Mesendoderm (in vitro differentiated cells): ENCODE measurements at regions not wholly inside any gene's neighbourhood (a gene's known extent, or its start where the extent isn't known, plus 50 kb on each side); places are given as distances from the start of the nearest gene placed in this dataset.

Experiments used
- DNase-seq: peaks from one replicate; pipeline ENCODE4 v3.0.0; 2013
- H2AK5ac ChIP-seq: 2 replicates; pipeline ENCODE4 v1.6.1; 2013; ENCODE audit warnings: low read length, inconsistent platforms
- H2BK120ac ChIP-seq: 2 replicates; pipeline ENCODE4 v1.6.1; 2013; ENCODE audit warnings: low read depth, mild to moderate bottlenecking, low read length, moderate library complexity, mixed read lengths
- H2BK15ac ChIP-seq: replicated peaks from 2 replicates; pipeline ENCODE4 v1.6.1; 2013; ENCODE audit warnings: low read depth, mild to moderate bottlenecking, moderate library complexity
- H2BK5ac ChIP-seq: 2 replicates; pipeline ENCODE4 v1.6.1; 2013; ENCODE audit warnings: low read length, inconsistent platforms
- H3K18ac ChIP-seq: 2 replicates; pipeline ENCODE4 v1.6.1; 2013; ENCODE audit warnings: mild to moderate bottlenecking, low read length, mixed read lengths
- H3K23ac ChIP-seq: one replicate; pipeline ENCODE4 v1.6.1; 2013; ENCODE audit warnings: low read length
- H3K27ac ChIP-seq: 2 replicates; pipeline ENCODE4 v1.5.1; 2013; ENCODE audit warnings: low read depth, mild to moderate bottlenecking, inconsistent platforms, low read length, moderate library complexity
- H3K27me3 ChIP-seq: 2 replicates; pipeline ENCODE4 v1.6.1; 2013; ENCODE audit warnings: low read length, control low read depth, mild to moderate bottlenecking, inconsistent platforms; ENCODE audit not compliant: insufficient read depth, poor library complexity
- H3K36me3 ChIP-seq: 2 replicates; pipeline ENCODE4 v1.6.1; 2013; ENCODE audit warnings: low read length, inconsistent platforms; ENCODE audit not compliant: control insufficient read depth, insufficient read depth
- H3K4ac ChIP-seq: one replicate; pipeline ENCODE4 v1.6.1; 2013; ENCODE audit warnings: low read depth, mild to moderate bottlenecking, low read length, moderate library complexity
- H3K4me1 ChIP-seq: 2 replicates; pipeline ENCODE4 v1.6.1; 2013; ENCODE audit warnings: low read depth, low read length, inconsistent platforms; ENCODE audit not compliant: control insufficient read depth
- H3K4me2 ChIP-seq: 2 replicates; pipeline ENCODE4 v1.6.1; 2013; ENCODE audit warnings: low read length
- H3K4me3 ChIP-seq: 2 replicates; pipeline ENCODE4 v1.5.1; 2013; ENCODE audit warnings: mild to moderate bottlenecking, low read length
- H3K56ac ChIP-seq: one replicate; pipeline ENCODE4 v1.6.1; 2013; ENCODE audit warnings: low read length
- H3K79me1 ChIP-seq: 2 replicates; pipeline ENCODE4 v1.6.1; 2013; ENCODE audit warnings: low read length, inconsistent platforms
- H3K79me2 ChIP-seq: 2 replicates; pipeline ENCODE4 v1.6.1; 2013; ENCODE audit warnings: mild to moderate bottlenecking, low read length; ENCODE audit not compliant: control insufficient read depth, insufficient read depth
- H3K9ac ChIP-seq: 2 replicates; pipeline ENCODE4 v1.6.1; 2013; ENCODE audit warnings: low read length, inconsistent platforms
- H4K5ac ChIP-seq: one replicate; pipeline ENCODE4 v1.6.1; 2013; ENCODE audit warnings: low read length
- H4K8ac ChIP-seq: one replicate; pipeline ENCODE4 v1.6.1; 2013; ENCODE audit warnings: low read depth, mild to moderate bottlenecking, control low read depth, low read length, moderate library complexity
- WGBS: extraction: QIAGEN DNeasy Blood & Tissue Kit; methylation state at CpG from one replicate; pipeline ENCODE4 v1.1.7; 2013; ENCODE audit warnings: low lambda C conversion rate, missing lambda C conversion rate; ENCODE audit not compliant: insufficient coverage; ENCODE audit errors: extremely low coverage; 5-methylcytosine and 5-hydroxymethylcytosine counted together

DNA sequence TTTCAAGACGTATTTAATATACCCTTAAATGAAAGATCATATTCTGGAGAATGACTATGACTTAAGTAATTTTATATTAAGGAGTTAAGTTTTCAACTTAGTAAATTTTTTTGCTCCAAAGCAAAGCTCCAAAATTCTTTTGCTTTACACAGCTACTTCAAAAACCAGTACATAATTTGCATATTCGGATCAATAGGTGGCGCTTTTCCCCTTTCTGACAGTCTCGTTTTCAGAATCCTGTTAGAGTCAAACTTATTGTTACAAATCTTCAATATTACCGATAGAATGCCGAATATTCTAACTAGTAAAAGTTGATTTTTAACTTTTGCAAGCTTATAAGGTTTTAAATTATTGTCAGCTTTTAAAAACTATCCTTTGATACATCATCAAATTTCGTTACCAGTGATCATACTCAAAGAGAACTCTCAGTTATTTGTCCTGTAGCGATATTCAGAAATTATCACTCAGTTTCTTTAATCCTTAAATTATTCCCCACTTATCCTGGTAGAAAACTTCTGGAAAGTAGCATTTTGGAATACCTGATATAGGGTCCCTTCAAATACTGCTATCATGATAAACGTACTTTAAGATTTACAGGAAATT, 852.7 kb upstream of the KLHL1 start:
- H3K23ac ChIP-seq, result no peak overlapping the region
- H3K79me2 ChIP-seq, result no peaks in the 10 kb centered on the region
- H3K4me2 ChIP-seq, result no peak overlapping the region
- H3K4me3 ChIP-seq, result no peak overlapping the region
- H3K79me1 ChIP-seq, result no peaks in the 10 kb centered on the region
- H2BK5ac ChIP-seq, result no peak overlapping the region
- no peaks in the 10 kb centered on the region for H3K4me1 ChIP-seq
- DNase-seq, result peak; percentile 27
- H3K27me3 ChIP-seq, result no peaks in the 10 kb centered on the region
- H2AK5ac ChIP-seq, result no peak overlapping the region
- no peak overlapping the region for H3K27ac ChIP-seq
- no peak overlapping the region for H4K5ac ChIP-seq
- H3K4ac ChIP-seq, result no peak overlapping the region
- H4K8ac ChIP-seq, result no peak overlapping the region
- no peak overlapping the region for H2BK15ac ChIP-seq
- no peak overlapping the region for H3K9ac ChIP-seq
- H3K56ac ChIP-seq, result no peak overlapping the region
- WGBS, result no CpG with 5 or more reads among the region's 9 CpGs
- H3K36me3 ChIP-seq, result no peaks in the 10 kb centered on the region
- no peak overlapping the region for H3K18ac ChIP-seq
- no peak overlapping the region for H2BK120ac ChIP-seq

DNA sequence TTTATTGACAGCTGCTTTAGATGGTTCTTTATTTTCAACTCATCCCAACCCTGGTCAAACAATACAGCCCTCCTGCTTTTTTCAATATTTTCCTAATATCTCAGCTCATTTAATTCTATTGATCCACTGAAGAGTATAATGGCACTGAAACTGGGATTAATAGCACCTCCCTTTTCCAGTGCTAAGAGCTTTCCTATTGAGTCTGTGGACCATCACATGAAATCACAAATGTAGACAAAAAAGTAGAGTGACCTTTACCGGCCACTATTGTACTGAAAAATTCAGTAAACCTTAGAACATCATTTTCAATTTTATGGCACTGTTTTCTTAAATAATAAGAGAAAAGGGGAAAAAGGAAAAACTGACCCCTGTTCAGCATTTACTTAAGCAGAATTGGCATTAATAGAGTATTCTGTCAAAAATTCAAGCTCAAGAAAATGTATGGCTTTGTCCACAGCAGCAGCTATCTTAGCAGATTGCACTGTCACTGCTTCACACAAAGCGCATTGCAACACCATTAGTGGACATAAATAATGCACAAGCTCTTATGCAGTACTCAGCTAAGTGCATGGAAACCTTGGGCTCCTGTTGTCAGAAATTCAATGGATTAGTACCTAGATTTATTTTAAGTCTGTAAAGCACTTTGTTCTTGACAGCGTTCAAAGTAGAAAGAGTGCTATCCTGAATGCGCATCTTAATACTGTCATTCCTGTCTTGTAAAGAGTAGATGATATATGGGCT, 851.0 kb upstream of the KLHL1 start:
- H3K27ac ChIP-seq, result no peak overlapping the region
- H2BK5ac ChIP-seq, result no peak overlapping the region
- no peaks in the 10 kb centered on the region for H3K79me2 ChIP-seq

DNA sequence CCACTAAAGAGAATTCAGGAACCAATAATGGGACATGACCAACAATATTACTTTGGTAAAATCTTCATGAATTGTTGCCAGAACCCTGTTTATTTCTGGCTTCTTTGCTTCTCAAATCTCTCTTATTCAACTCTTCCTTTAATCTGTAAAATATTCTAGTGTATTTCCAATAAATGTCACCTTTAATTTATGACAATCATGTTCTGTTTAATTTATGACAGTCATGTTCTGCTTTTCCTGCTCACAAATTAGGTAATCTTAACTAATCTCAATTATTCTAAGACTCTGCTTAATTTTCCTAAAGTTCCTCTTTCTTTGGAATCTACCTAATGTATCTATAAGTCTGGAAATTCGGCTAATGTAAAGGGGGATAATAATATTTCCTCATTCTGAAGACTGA, 847.6 kb upstream of the KLHL1 start:
- Histone ChIP-seq H3K56ac (no peak overlapping the region), H2BK5ac (no peak overlapping the region), H2BK120ac (no peak overlapping the region), H3K23ac (no peak overlapping the region), H3K4me1 (no peaks in the 10 kb centered on the region), H3K9ac (no peak overlapping the region), H3K27me3 (no peaks in the 10 kb centered on the region), H4K8ac (no peak overlapping the region), H3K79me1 (no peaks in the 10 kb centered on the region), H3K36me3 (no peaks in the 10 kb centered on the region), H2AK5ac (no peak overlapping the region), H2BK15ac (no peak overlapping the region), H3K4me3 (no peak overlapping the region), H4K5ac (no peak overlapping the region), H3K27ac (no peak overlapping the region), H3K79me2 (no peaks in the 10 kb centered on the region), H3K18ac (no peak overlapping the region), H3K4ac (no peak overlapping the region), H3K4me2 (no peak overlapping the region)
- WGBS, result no CpG with 5 or more reads among the region's 1 CpG
- DNase-seq, result no peak

More for the DNA sequence above, 851.0 kb upstream of the KLHL1 start:
- Histone ChIP-seq H3K27me3 (no peaks in the 10 kb centered on the region), H3K4me3 (no peak overlapping the region), H3K79me1 (no peaks in the 10 kb centered on the region), H2BK15ac (no peak overlapping the region), H3K4ac (no peak overlapping the region), H3K9ac (no peak overlapping the region), H3K4me1 (no peaks in the 10 kb centered on the region), H4K5ac (no peak overlapping the region), H2BK120ac (no peak overlapping the region), H3K36me3 (no peaks in the 10 kb centered on the region), H3K4me2 (no peak overlapping the region), H4K8ac (no peak overlapping the region), H2AK5ac (no peak overlapping the region), H3K18ac (no peak overlapping the region), H3K23ac (no peak overlapping the region), H3K56ac (no peak overlapping the region)
- DNase-seq, result no peak
- WGBS, result no CpG with 5 or more reads among the region's 4 CpGs

DNA sequence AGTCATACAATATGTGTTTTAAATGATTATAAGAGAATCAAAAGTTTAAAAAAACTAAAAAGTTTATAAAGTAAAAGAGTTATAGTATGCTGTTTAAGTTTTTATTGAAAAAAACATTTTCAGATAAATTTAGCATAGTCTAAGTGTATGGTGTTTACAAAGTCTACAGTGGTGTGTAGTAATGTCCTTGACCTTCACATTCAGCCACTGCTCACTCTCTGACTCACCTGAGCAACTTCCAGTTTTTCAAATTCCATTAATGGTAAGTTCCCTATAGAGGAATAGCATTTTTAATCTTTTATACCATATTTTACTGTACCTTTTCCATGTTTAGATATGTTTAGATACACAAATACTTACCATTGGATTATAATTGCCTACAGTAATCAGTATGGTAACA, 842.4 kb upstream of the KLHL1 start:
- Histone ChIP-seq H3K4me1 (no peaks in the 10 kb centered on the region), H3K23ac (no peak overlapping the region), H3K27me3 (no peaks in the 10 kb centered on the region), H3K27ac (no peak overlapping the region), H3K4ac (no peak overlapping the region), H2BK5ac (no peak overlapping the region), H3K18ac (no peak overlapping the region), H4K8ac (no peak overlapping the region), H3K4me2 (no peak overlapping the region), H3K56ac (no peak overlapping the region), H2BK15ac (no peak overlapping the region), H2AK5ac (no peak overlapping the region), H2BK120ac (no peak overlapping the region), H3K36me3 (no peaks in the 10 kb centered on the region), H3K79me2 (no peaks in the 10 kb centered on the region), H3K79me1 (no peaks in the 10 kb centered on the region), H3K4me3 (no peak overlapping the region), H4K5ac (no peak overlapping the region), H3K9ac (no peak overlapping the region)
- no peak for DNase-seq

DNA sequence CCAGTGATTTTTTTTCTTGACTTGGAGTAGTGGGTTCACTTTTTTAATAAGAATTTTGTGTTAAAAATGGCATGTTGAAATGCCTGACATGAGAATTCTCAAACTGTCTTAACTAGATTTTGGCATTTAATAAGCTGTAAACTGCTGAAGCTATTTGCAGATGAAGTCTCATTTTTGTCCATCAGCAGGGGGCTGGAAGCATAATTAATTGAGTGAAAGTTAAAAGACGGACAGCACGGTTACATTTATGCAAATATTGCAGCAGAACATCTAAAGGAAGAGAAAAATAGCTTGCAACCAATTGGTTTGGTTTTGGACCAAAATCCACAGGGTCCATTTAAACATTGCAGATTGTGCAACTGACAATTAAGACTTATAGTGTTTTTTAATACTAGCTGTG, 837.3 kb upstream of the KLHL1 start:
- no peak overlapping the region for H2AK5ac ChIP-seq
- H2BK5ac ChIP-seq, result no peak overlapping the region
- no peak overlapping the region for H3K23ac ChIP-seq
- no peak overlapping the region for H3K27ac ChIP-seq
- no peak overlapping the region for H3K4me3 ChIP-seq
- no peak overlapping the region for H4K5ac ChIP-seq
- H3K36me3 ChIP-seq, result no peaks in the 10 kb centered on the region
- H3K27me3 ChIP-seq, result no peaks in the 10 kb centered on the region
- no peak overlapping the region for H3K4ac ChIP-seq
- H4K8ac ChIP-seq, result no peak overlapping the region
- no peak overlapping the region for H3K18ac ChIP-seq
- WGBS, result no CpG with 5 or more reads among the region's 2 CpGs
- no peak for DNase-seq
- no peak overlapping the region for H2BK120ac ChIP-seq
- no peak overlapping the region for H2BK15ac ChIP-seq
- H3K9ac ChIP-seq, result no peak overlapping the region
- no peaks in the 10 kb centered on the region for H3K79me1 ChIP-seq
- no peak overlapping the region for H3K4me2 ChIP-seq
- H3K4me1 ChIP-seq, result no peaks in the 10 kb centered on the region
- H3K56ac ChIP-seq, result no peak overlapping the region
- no peaks in the 10 kb centered on the region for H3K79me2 ChIP-seq

DNA sequence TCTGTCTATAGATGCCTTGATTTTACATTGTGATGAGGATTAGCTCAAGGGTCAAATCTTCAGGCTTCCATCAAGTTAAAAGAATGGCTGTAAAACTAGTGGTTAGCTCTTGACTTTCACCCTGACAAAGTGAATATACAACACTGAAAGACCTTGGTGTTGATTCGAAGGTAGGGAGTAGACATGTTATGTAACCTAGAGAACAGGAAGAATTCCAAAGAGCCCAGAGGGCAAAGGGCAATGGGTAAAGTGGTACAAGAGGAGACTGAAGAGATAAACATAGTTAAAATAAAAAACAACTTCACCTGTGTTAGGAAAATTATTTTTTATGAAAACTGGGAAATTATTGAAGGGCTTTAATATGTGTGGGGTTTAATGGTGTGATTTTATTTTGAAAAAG, 833.2 kb upstream of the KLHL1 start:
- no peak for DNase-seq
- Histone ChIP-seq H3K79me1 (no peaks in the 10 kb centered on the region), H3K4me2 (no peak overlapping the region), H2BK5ac (no peak overlapping the region), H3K4me3 (no peak overlapping the region), H3K9ac (no peak overlapping the region), H3K27me3 (no peaks in the 10 kb centered on the region), H3K18ac (no peak overlapping the region), H3K79me2 (no peaks in the 10 kb centered on the region), H3K27ac (no peak overlapping the region), H4K8ac (no peak overlapping the region), H3K56ac (no peak overlapping the region), H4K5ac (no peak overlapping the region), H3K23ac (no peak overlapping the region), H3K4me1 (no peaks in the 10 kb centered on the region), H2BK15ac (no peak overlapping the region), H2AK5ac (no peak overlapping the region), H3K36me3 (no peaks in the 10 kb centered on the region), H2BK120ac (no peak overlapping the region), H3K4ac (no peak overlapping the region)
- WGBS, result no CpG with 5 or more reads among the region's 1 CpG
